K562 (cell line): ENCODE measurements at regions not wholly inside any gene's neighbourhood (a gene's known extent, or its start where the extent isn't known, plus 50 kb on each side); places are given as distances from the start of the nearest gene placed in this dataset.
A peak's percentile ranks its signal among the peaks of the same experiment; 100 is the strongest.

Experiments
- ATAC-seq: fragments of 200-7000 bp; cut with Tn5 transposase; 3 replicates; pipeline ENCODE4 v1.9.1; 2020; ENCODE audit warnings: moderate library complexity
- BruUV-seq: library from RNA; stranded (reverse); fragments of 400-500 nt; replicated peaks from 2 replicates; lab custom pipeline; 2021; lab: Mats Ljungman, UMichigan
- CTCF ChIA-PET: fragments of 300-600 bp; formaldehyde crosslinking; extraction: SDS; loops from one replicate; lab custom pipeline; 2021; ENCODE audit warnings: low intra/inter-chr PET ratio; lab: Yijun Ruan, JAX
- POLR2A ChIA-PET: fragments of 300-600, 350-650 bp; sonication (Branson Sonifier 250); formaldehyde crosslinking; extraction: SDS; loops from one replicate; lab custom pipeline; 2021; ENCODE audit warnings: antibody characterized with exemption, inconsistent platforms; lab: Yijun Ruan, JAX
- DNase-seq, 4 experiments: peaks; one replicate each; pipeline versions ENCODE4 v3.0.0 to v3.0.0-alpha.2; 2011 to 2018; ENCODE audit warnings: low spot score in 3 of 4, mixed read lengths in 3 of 4; ENCODE audit errors: extremely low read depth in 1 of 4
- FAIRE-seq: peaks from 2 replicates; lab custom pipeline; 2011; peaks lifted over from hg19 to GRCh38; lab: Jason Lieb, UNC
- H2AFZ ChIP-seq: 2 replicates; pipeline ENCODE4 v1.6.0; 2011; ENCODE audit warnings: low read depth, low read length, control low read depth, inconsistent platforms
- H3K27ac ChIP-seq: fragments of 200-600 bp; 3 replicates; pipeline ENCODE4 v1.8.0; 2011; ENCODE audit warnings: low read depth, mild to moderate bottlenecking, control low read depth, inconsistent platforms, low read length, moderate library complexity, mixed read lengths; ENCODE audit errors: extremely low read depth
- H3K27me3 ChIP-seq, 2 experiments: fragments of 300-600 bp in 1 of 2; 2 replicates in 1 of 2; 3 replicates in 1 of 2; pipeline versions ENCODE4 v1.6.0 to v1.8.0; 2011; ENCODE audit warnings: inconsistent platforms in 2 of 2, low read length in 2 of 2, mild to moderate bottlenecking in 1 of 2, mixed read lengths in 1 of 2, moderate library complexity in 1 of 2; ENCODE audit not compliant: control insufficient read depth in 2 of 2, insufficient read depth in 2 of 2
- H3K36me3 ChIP-seq: fragments of 300-600 bp; 3 replicates; pipeline ENCODE4 v1.8.0; 2011; ENCODE audit warnings: mild to moderate bottlenecking, low read length, inconsistent platforms; ENCODE audit not compliant: control insufficient read depth, insufficient read depth
- H3K4me1 ChIP-seq, 2 experiments: fragments of 200-600 bp in 1 of 2; replicated peaks in 1 of 2; 2 replicates in 1 of 2; 3 replicates in 1 of 2; pipeline versions ENCODE4 v1.5.1 to v1.8.0; 2011; ENCODE audit warnings: inconsistent platforms in 2 of 2, low read length in 2 of 2, mild to moderate bottlenecking in 1 of 2, mixed read lengths in 1 of 2, moderate library complexity in 1 of 2; ENCODE audit not compliant: control insufficient read depth in 2 of 2, insufficient read depth in 2 of 2
- H3K4me2 ChIP-seq: 2 replicates; pipeline ENCODE4 v1.6.1; 2011; ENCODE audit warnings: low read length, control low read depth, inconsistent platforms, mixed read lengths; ENCODE audit not compliant: insufficient read depth
- H3K4me3 ChIP-seq: fragments of 200-600 bp; sonication (generic), shearing (Covaris generic); 2 replicates; pipeline ENCODE4 v1.5.1; 2016; ENCODE audit warnings: control low read depth, inconsistent platforms
- H3K79me2 ChIP-seq: fragments of 200-600 bp; 3 replicates; pipeline ENCODE4 v1.8.0; 2011; ENCODE audit warnings: low read length, inconsistent platforms; ENCODE audit not compliant: control insufficient read depth, insufficient read depth
- H3K9ac ChIP-seq, 2 experiments: 2 replicates each; pipeline versions ENCODE4 v1.6.0 to v1.6.1; 2011; ENCODE audit warnings: low read depth in 2 of 2, low read length in 2 of 2, control low read depth in 1 of 2, inconsistent platforms in 1 of 2, mild to moderate bottlenecking in 1 of 2, mixed read lengths in 1 of 2; ENCODE audit not compliant: insufficient read depth in 1 of 2
- H3K9me1 ChIP-seq: one replicate; pipeline ENCODE4 v1.6.0; 2011; ENCODE audit warnings: inconsistent platforms, mild to moderate bottlenecking, low read length, moderate library complexity; ENCODE audit not compliant: control insufficient read depth, insufficient read depth
- H3K9me3 ChIP-seq: replicated peaks from 2 replicates; pipeline ENCODE4 v1.5.1; 2011; ENCODE audit warnings: low read depth, low read length, inconsistent platforms; ENCODE audit not compliant: control insufficient read depth, insufficient read depth
- H4K20me1 ChIP-seq: replicated peaks from 2 replicates; pipeline ENCODE4 v1.6.1; 2011; ENCODE audit warnings: low read length, inconsistent platforms, mixed read lengths; ENCODE audit not compliant: control insufficient read depth, insufficient read depth
- C11orf30 ChIP-seq: fragments of 450-650 bp; IDR thresholded peaks from 2 replicates; pipeline ENCODE4 v1.6.1; 2016; ENCODE audit warnings: low read depth, mild to moderate bottlenecking
- CBFA2T2 ChIP-seq: fragments of 450-650 bp; conservative IDR thresholded peaks from 2 replicates; pipeline ENCODE4 v1.6.1; 2017; ENCODE audit warnings: mild to moderate bottlenecking
- CBFA2T3 ChIP-seq: fragments of 450-650 bp; IDR thresholded peaks from 2 replicates; pipeline ENCODE4 v1.6.1; 2017
- CBX2 ChIP-seq: fragments of 200-600 bp; sonication (generic); IDR thresholded peaks from one replicate; pipeline ENCODE4 v1.6.1; 2012; ENCODE audit warnings: mild to moderate bottlenecking, low read length, inconsistent platforms; ENCODE audit not compliant: insufficient read depth, poor library complexity, severe bottlenecking
- DPF2 ChIP-seq: fragments of 450-650 bp; IDR thresholded peaks from 2 replicates; pipeline ENCODE4 v1.6.1; 2016
- EHMT2 ChIP-seq: fragments of 450-650 bp; IDR thresholded peaks from 2 replicates; pipeline ENCODE4 v1.6.1; 2018; ENCODE audit warnings: antibody characterized with exemption
- FOSL1 ChIP-seq: fragments of 200-800 bp; sonication (Bioruptor generic); conservative IDR thresholded peaks from 2 replicates; pipeline ENCODE4 v1.6.1; 2016; ENCODE audit warnings: missing genetic modification characterization, missing compliant biosample characterization
- JUN ChIP-seq, 2 experiments: sonication (generic) in 1 of 2; formaldehyde crosslinking in 1 of 2; IDR thresholded peaks; 2 replicates each; pipeline versions ENCODE4 v1.6.1 to v1.8.0; 2012 to 2022; ENCODE audit warnings: borderline replicate concordance in 2 of 2, mild to moderate bottlenecking in 2 of 2, improper control_type of control experiment in 1 of 2, low read depth in 1 of 2, low read length in 1 of 2, missing genetic modification reagents in 1 of 2
- KLF16 ChIP-seq: IDR thresholded peaks from 2 replicates; pipeline ENCODE4 v1.6.1; 2016; ENCODE audit warnings: antibody characterized with exemption
- NFXL1 ChIP-seq: fragments of 450-650 bp; formaldehyde crosslinking; IDR thresholded peaks from 2 replicates; pipeline ENCODE4 v1.4.0; 2021; ENCODE audit warnings: mild to moderate bottlenecking
- NUFIP1 ChIP-seq: fragments of 450-650 bp; IDR thresholded peaks from 2 replicates; pipeline ENCODE4 v1.6.1; 2018; ENCODE audit not compliant: partially characterized antibody
- PPARD ChIP-seq: fragments of 250-450 bp; sonication (Bioruptor Pico); IDR thresholded peaks from 2 replicates; pipeline ENCODE4 v1.8.0; 2022; ENCODE audit warnings: inconsistent platforms, mild to moderate bottlenecking, moderate library complexity
- RBM14 ChIP-seq: fragments of 200-400 bp; formaldehyde crosslinking; IDR thresholded peaks from 2 replicates; pipeline ENCODE4 v1.6.1; 2018; ENCODE audit warnings: low read depth, mild to moderate bottlenecking, low read length, moderate library complexity, borderline replicate concordance; ENCODE audit not compliant: insufficient read depth
- RCOR1 ChIP-seq, 2 experiments: IDR thresholded peaks; 2 replicates each; pipeline ENCODE4 v1.6.1; 2012; ENCODE audit warnings: low read depth in 2 of 2, low read length in 2 of 2, borderline replicate concordance in 1 of 2, improper control_type of control experiment in 1 of 2
- SIN3B ChIP-seq: fragments of 450-650 bp; IDR thresholded peaks from 2 replicates; pipeline ENCODE4 v1.6.1; 2017; ENCODE audit warnings: low read depth, mild to moderate bottlenecking, moderate library complexity
- SIX5 ChIP-seq, 2 experiments: IDR thresholded peaks; 2 replicates each; pipeline ENCODE4 v1.6.1; 2011; ENCODE audit warnings: low read length in 2 of 2, borderline replicate concordance in 1 of 2, low read depth in 1 of 2, mild to moderate bottlenecking in 1 of 2, moderate library complexity in 1 of 2; ENCODE audit not compliant: insufficient read depth in 1 of 2
- SMAD1 ChIP-seq: fragments of 150-350 bp; IDR thresholded peaks from 2 replicates; pipeline ENCODE4 v1.6.1; 2014; ENCODE audit warnings: low read length, low read depth; ENCODE audit not compliant: partially characterized antibody
- TBL1XR1 ChIP-seq, 2 experiments: IDR thresholded peaks; 2 replicates each; pipeline ENCODE4 v1.6.1; 2012; ENCODE audit warnings: improper control_type of control experiment in 2 of 2, low read length in 2 of 2, mild to moderate bottlenecking in 1 of 2
- ZEB2 ChIP-seq: fragments of 450-650 bp; IDR thresholded peaks from 2 replicates; pipeline ENCODE4 v1.6.1; 2016
- ZNF561 ChIP-seq: fragments of 450-650 bp; formaldehyde crosslinking; conservative IDR thresholded peaks from 2 replicates; pipeline ENCODE4 v1.4.0; 2020; ENCODE audit warnings: mild to moderate bottlenecking, moderate library complexity
- in situ Hi-C: fragments of 300-500 bp; cut with MboI; formaldehyde crosslinking; loops from 4 replicates; pipeline ENCODE4 v1.15.0; 2018; ENCODE audit warnings: inconsistent platforms, mixed read lengths
- intact Hi-C: fragments of 100-400 bp; cut with micrococcal nuclease; formaldehyde crosslinking; loops from 2 replicates; pipeline ENCODE4 v1.14.2; 2022
- TF ChIP-seq, protein P1 (sequence below): sonication (generic); formaldehyde crosslinking; IDR thresholded peaks from 2 replicates; pipeline ENCODE4 v1.8.0; 2022; ENCODE audit warnings: missing genetic modification reagents, mild to moderate bottlenecking, borderline replicate concordance
- TF ChIP-seq, protein P2 (sequence below), 2 experiments: fragments of 450-650 bp in 1 of 2; sonication (generic) in 1 of 2; formaldehyde crosslinking; conservative IDR thresholded peaks; 2 replicates each; pipeline versions ENCODE4 v1.4.0 to v1.8.1; 2020 to 2022; ENCODE audit warnings: mild to moderate bottlenecking in 1 of 2, missing genetic modification reagents in 1 of 2

DNA sequence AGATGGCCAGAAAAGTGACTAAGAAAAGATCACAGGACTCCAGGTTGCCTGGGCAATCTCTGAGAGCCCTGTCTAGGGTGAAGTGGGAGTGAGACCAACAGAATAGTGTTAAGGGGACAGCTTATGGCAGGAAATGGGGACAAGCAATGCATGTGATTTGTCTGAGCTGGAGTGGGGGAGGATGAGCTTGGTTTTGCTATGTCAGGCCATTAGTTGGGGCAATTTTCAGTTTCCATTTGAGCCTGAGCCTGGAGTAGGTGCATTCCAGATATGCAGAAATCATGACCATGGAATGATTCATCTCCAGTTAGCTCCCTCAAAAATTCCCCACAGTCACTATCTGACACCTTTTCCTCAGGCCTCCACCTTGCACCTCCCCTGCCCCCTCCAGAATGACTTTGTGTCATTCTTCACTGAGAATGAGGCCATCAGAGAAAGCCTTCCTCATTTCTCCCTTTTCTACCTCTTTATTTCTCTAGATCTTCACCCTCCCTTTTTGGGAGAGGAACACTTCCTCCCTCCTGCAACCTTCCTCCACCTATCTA is 150.9 kb upstream of the PLEKHG7 start:
- in situ Hi-C loops (loop anchor here (25.0 kb wide), 1 partner anchor 740 kb away; no protein-coding TSS in a partner anchor), intact Hi-C loops (no loop called here)
- ChIA-PET CTCF (no interaction called here), POLR2A (interaction anchor here (2.6 kb wide), 1 partner anchor 407 kb away, joined by 9 read pairs; the partner anchor contains the start of gene BTG1)
- H3K4me1 ChIP-seq: peaks cover 3 to 18% of the 10 kb centered on the region in 2 experiments; a peak in 4 of 5 replicates
- H3K9me1 ChIP-seq: no peaks in the 10 kb centered on the region
- no peak overlapping the region for H3K9ac ChIP-seq
- H3K4me3 ChIP-seq: no peak overlapping the region
- ATAC-seq: no peak; the same call in 1 of the 3 replicates
- DNase-seq: peak in 1 of 4 experiments; percentile 42
- no peaks in the 10 kb centered on the region for H3K79me2 ChIP-seq
- no peak overlapping the region for H3K4me2 ChIP-seq
- H3K9me3 ChIP-seq: no peaks in the 10 kb centered on the region
- no peaks in the 10 kb centered on the region for H3K27me3 ChIP-seq
- BruUV-seq: no TSS peak
- H3K36me3 ChIP-seq: no peaks in the 10 kb centered on the region
- FAIRE-seq: no peak
- no peaks in the 10 kb centered on the region for H4K20me1 ChIP-seq
- H3K27ac ChIP-seq: no peak overlapping the region
- H2AFZ ChIP-seq: no peak overlapping the region
- TF ChIP-seq ZNF561 (CRISPR knock-in tag) (no peak), JUN (IDR thresholded peaks at IDR 0.05; ENCODE audit: borderline replicate concordance, low read depth, low read length) (peak; percentile 45; the same call in 1 of the 2 replicates), JUN (CRISPR knock-in tag; IDR thresholded peaks at IDR 0.05; ENCODE audit: borderline replicate concordance) (no peak), SMAD1 (no peak), C11orf30 (peak; percentile 52; the same call in 1 of the 2 replicates), TBL1XR1 (IDR thresholded peaks at IDR 0.05; ENCODE audit: low read length in 2 of 2) (no peak), FOSL1 (tag) (peak; percentile 79), SIX5 (IDR thresholded peaks at IDR 0.05; ENCODE audit: borderline replicate concordance in 1 of 2, insufficient read depth in 1 of 2, low read depth in 1 of 2, low read length in 2 of 2) (no peak), PPARD (CRISPR knock-in tag) (no peak), NFXL1 (CRISPR knock-in tag) (no peak), CBFA2T3 (peak; percentile 37; the same call in 1 of the 2 replicates), RBM14 (no peak), DPF2 (peak; percentile 40; the same call in 1 of the 2 replicates), CBFA2T2 (peak; percentile 21), EHMT2 (no peak), NUFIP1 (no peak), RCOR1 (IDR thresholded peaks at IDR 0.05; ENCODE audit: borderline replicate concordance in 1 of 2, low read depth in 2 of 2, low read length in 2 of 2) (peak in 1 of 2 experiments; percentile 48; a peak in 1 of 4 replicates), SIN3B (no peak), KLF16 (no peak; the same call in 1 of the 2 replicates), CBX2 (no peak), ZEB2 (peak; percentile 46; the same call in 1 of the 2 replicates)
- TF ChIP-seq, protein P1, sequence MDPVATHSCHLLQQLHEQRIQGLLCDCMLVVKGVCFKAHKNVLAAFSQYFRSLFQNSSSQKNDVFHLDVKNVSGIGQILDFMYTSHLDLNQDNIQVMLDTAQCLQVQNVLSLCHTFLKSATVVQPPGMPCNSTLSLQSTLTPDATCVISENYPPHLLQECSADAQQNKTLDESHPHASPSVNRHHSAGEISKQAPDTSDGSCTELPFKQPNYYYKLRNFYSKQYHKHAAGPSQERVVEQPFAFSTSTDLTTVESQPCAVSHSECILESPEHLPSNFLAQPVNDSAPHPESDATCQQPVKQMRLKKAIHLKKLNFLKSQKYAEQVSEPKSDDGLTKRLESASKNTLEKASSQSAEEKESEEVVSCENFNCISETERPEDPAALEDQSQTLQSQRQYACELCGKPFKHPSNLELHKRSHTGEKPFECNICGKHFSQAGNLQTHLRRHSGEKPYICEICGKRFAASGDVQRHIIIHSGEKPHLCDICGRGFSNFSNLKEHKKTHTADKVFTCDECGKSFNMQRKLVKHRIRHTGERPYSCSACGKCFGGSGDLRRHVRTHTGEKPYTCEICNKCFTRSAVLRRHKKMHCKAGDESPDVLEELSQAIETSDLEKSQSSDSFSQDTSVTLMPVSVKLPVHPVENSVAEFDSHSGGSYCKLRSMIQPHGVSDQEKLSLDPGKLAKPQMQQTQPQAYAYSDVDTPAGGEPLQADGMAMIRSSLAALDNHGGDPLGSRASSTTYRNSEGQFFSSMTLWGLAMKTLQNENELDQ (CRISPR knock-in tag): no peak
- TF ChIP-seq, protein P2, sequence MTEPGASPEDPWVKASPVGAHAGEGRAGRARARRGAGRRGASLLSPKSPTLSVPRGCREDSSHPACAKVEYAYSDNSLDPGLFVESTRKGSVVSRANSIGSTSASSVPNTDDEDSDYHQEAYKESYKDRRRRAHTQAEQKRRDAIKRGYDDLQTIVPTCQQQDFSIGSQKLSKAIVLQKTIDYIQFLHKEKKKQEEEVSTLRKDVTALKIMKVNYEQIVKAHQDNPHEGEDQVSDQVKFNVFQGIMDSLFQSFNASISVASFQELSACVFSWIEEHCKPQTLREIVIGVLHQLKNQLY (CRISPR knock-in tag; conservative IDR thresholded peaks at IDR 0.05): no peak
